ENCODE measurements at regions not wholly inside any gene's neighbourhood (a gene's known extent, or its start where the extent isn't known, plus 50 kb on each side); places are given as distances from the start of the nearest gene placed in this dataset.

- in situ Hi-C loops (cut with HindIII; ENCODE audit: low sequenced_read_pairs) = no loop called here
- DNase-seq (ENCODE audit: low read depth, low spot score) = no peak
- no peak overlapping the region for H3K4me3 ChIP-seq (ENCODE audit: low read depth, low read length)
- TF ChIP-seq CTCF (IDR thresholded peaks at IDR 0.05; ENCODE audit: low read depth, low read length) = no peak
These were observed 386.6 kb upstream of the POU3F1 start for GRCh38 chr1:38433084-38433722.

DNA sequence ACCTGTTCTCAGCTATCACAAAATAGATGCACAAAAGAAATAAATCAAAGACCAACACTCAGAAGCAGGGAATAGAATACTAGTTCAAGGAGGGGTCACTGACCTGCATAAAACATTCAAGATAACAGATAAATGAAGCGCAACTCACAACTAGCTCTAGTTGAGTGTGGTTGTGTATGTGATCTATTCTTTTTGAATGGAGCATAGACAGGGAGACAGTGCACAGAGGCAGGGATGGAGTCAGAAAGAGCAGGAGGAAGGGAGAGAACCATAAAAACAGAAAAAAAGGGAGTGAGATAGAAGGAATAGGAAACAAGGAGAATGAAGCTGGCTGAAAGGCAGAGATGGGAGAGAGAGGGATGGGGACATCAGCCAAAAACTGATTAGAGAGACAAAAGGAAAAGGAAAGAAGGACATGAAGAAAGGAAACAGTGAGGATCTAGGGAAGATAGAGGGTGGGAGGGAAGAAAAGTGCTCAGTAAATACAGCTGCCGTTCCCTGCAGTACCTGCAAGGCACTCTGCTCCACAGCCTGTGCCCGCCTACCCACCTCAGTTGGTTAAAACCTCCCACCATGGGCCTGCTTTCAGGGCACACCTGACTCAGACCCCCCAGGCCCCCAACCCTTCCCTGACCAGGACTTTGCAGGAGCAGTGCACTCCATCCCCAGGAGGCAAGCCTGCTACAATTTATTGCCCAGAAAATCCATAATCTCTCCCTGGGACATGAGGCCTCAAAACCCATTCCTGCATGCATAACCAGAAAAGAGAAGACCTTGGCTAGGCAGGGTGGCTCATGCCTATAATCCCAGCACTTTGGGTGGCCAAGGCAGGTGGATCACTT lies 385.2 kb upstream of the POU3F1 start:
- no peak for DNase-seq (ENCODE audit: low read depth, low spot score)
- no peak for TF ChIP-seq CTCF (IDR thresholded peaks at IDR 0.05; ENCODE audit: low read depth, low read length)
- in situ Hi-C loops (cut with HindIII; ENCODE audit: low sequenced_read_pairs) = no loop called here
- no peak overlapping the region for H3K4me3 ChIP-seq (ENCODE audit: low read depth, low read length)

DNA sequence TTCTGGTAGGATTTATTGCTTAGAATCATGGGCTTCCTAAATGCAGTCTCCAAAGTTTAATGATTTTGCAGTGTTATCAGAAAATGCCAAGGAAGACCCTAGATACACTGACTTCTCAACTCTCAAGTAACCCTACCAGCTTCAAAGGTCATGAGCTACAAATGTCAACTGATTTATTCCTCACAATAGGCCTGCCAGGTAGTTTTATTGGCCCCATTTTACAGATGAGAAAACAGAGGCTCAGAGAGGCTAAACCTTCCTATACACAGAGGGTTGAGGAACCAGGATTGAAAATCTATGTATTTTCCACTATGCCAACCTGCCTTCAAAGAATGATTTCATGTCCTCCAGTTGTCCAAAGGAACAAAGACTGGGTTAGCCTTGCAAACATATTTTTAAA lies 384.4 kb upstream of the POU3F1 start:
- in situ Hi-C loops (cut with HindIII; ENCODE audit: low sequenced_read_pairs) = no loop called here
- no peak for DNase-seq (ENCODE audit: low read depth, low spot score)

GRCh38 chr1:38424677-38425076 lies 378.1 kb upstream of the POU3F1 start:
- in situ Hi-C loops (cut with HindIII; ENCODE audit: low sequenced_read_pairs) = no loop called here

More for the DNA sequence above, 384.4 kb upstream of the POU3F1 start:
- no peak for TF ChIP-seq CTCF (IDR thresholded peaks at IDR 0.05; ENCODE audit: low read depth, low read length)
- no peak overlapping the region for H3K4me3 ChIP-seq (ENCODE audit: low read depth, low read length)

GRCh38 chr1:38420666-38421065 lies 374.1 kb upstream of the POU3F1 start:
- H3K4me3 ChIP-seq (ENCODE audit: low read depth, low read length) = no peak overlapping the region
- no peak for TF ChIP-seq CTCF (IDR thresholded peaks at IDR 0.05; ENCODE audit: low read depth, low read length)
- no peak for DNase-seq (ENCODE audit: low read depth, low spot score)
- in situ Hi-C loops (cut with HindIII; ENCODE audit: low sequenced_read_pairs) = no loop called here

More at GRCh38 chr1:38424677-38425076, 378.1 kb upstream of the POU3F1 start:
- no peak overlapping the region for H3K4me3 ChIP-seq (ENCODE audit: low read depth, low read length)
- DNase-seq (ENCODE audit: low read depth, low spot score) = no peak
- TF ChIP-seq CTCF (IDR thresholded peaks at IDR 0.05; ENCODE audit: low read depth, low read length) = no peak

GRCh38 chr1:38418195-38419030 lies 371.8 kb upstream of the POU3F1 start:
- peak; percentile 3 for DNase-seq (ENCODE audit: low read depth, low spot score)
- no peak overlapping the region for H3K4me3 ChIP-seq (ENCODE audit: low read depth, low read length)
- TF ChIP-seq CTCF (IDR thresholded peaks at IDR 0.05; ENCODE audit: low read depth, low read length) = no peak
- in situ Hi-C loops (cut with HindIII; ENCODE audit: low sequenced_read_pairs) = no loop called here

All from astrocyte of the spinal cord (primary cell).